ENCODE measurements at regions not wholly inside any gene's neighbourhood (a gene's known extent, or its start where the extent isn't known, plus 50 kb on each side); places are given as distances from the start of the nearest gene placed in this dataset.

GRCh38 chr18:10036479-10036878 is 122.7 kb downstream of the VAPA start:
- no peak overlapping the region for H3K9ac ChIP-seq (ENCODE audit: low read depth, low read length)
- intact Hi-C loops (cut with micrococcal nuclease): no loop called here

More at GRCh38 chr18:10036479-10036878, 122.7 kb downstream of the VAPA start:
- ATAC-seq (ENCODE audit: low read depth) (no peak), DNase-seq (no peak)
- H4K8ac ChIP-seq (ENCODE audit: low read depth in 2 of 2, low read length in 2 of 2): no peak overlapping the region
- H3K23ac ChIP-seq (ENCODE audit: low read depth, low read length): peak overlapping the region; percentile 40; the same call in 1 of the 2 replicates
- no CpG with 5 or more reads among the region's 6 CpGs for WGBS, 2 experiments (ENCODE audit: extremely low coverage in 2 of 2, insufficient read length in 1 of 2)
- dilution Hi-C loops (cut with HindIII; ENCODE audit: low sequenced_read_pairs, unreplicated experiment): no loop called here
- no peaks in the 10 kb centered on the region for H4K20me1 ChIP-seq (ENCODE audit: insufficient read depth, low read length)
- no peak overlapping the region for H2BK5ac ChIP-seq (ENCODE audit: low read depth, low read length, poor library complexity, severe bottlenecking)
- H3K27ac ChIP-seq (ENCODE audit: insufficient read depth, low read length): no peak overlapping the region
- in situ Hi-C loops (cut with MboI; ENCODE audit: low sequenced_read_pairs): no loop called here
- no peak overlapping the region for H4K5ac ChIP-seq (ENCODE audit: low read depth, low read length)
- H2AFZ ChIP-seq (replicated peaks; ENCODE audit: low read length, poor library complexity): no peak overlapping the region
- peaks cover 2% of the 10 kb centered on the region; the same call in 1 of the 2 replicates for H3K4me1 ChIP-seq (ENCODE audit: control insufficient read depth, insufficient read depth, low read length)
- H3K4me3 ChIP-seq (ENCODE audit: insufficient read depth, low read depth, low read length): no peak overlapping the region
- H3K79me1 ChIP-seq (ENCODE audit: low read depth in 1 of 2, low read length in 2 of 2): no peaks in the 10 kb centered on the region
- H3K9me3 ChIP-seq (ENCODE audit: control insufficient read depth, insufficient read depth, low read length): no peaks in the 10 kb centered on the region
- no peak for TF ChIP-seq FOS (IDR thresholded peaks at IDR 0.05; ENCODE audit: low read depth, low read length)
- TF ChIP-seq CEBPB (IDR thresholded peaks at IDR 0.05; ENCODE audit: low read depth, low read length): 0 out of 2 replicates have a peak, but pooled peaks have one; percentile 37
- no peak overlapping the region for H3K4ac ChIP-seq (ENCODE audit: low read depth, low read length)
- H3K56ac ChIP-seq (ENCODE audit: extremely low read depth, insufficient read depth, low read length): no peak overlapping the region
- no peaks in the 10 kb centered on the region for H3K36me3 ChIP-seq (ENCODE audit: control insufficient read depth, insufficient read depth, low read length)
- H3K9me1 ChIP-seq (ENCODE audit: insufficient read depth, low read length): no peaks in the 10 kb centered on the region; the same call in 1 of the 2 replicates
- H2AK5ac ChIP-seq (ENCODE audit: low read depth, low read length): peak overlapping the region; percentile 20; the same call in 1 of the 2 replicates
- H3K27me3 ChIP-seq (ENCODE audit: control insufficient read depth, insufficient read depth, low read length): no peaks in the 10 kb centered on the region
- H4K91ac ChIP-seq (ENCODE audit: insufficient read depth, low read depth, low read length): no peak overlapping the region
- H3K14ac ChIP-seq (replicated peaks; ENCODE audit: low read depth, low read length): 0 out of 2 replicates have a peak overlapping the region, but pooled peaks have one; percentile 41
- ChIA-PET CTCF (no interaction called here), POLR2A (ENCODE audit: unreplicated experiment) (no interaction called here)
- peak overlapping the region; percentile 74 for H2AK9ac ChIP-seq (replicated peaks; ENCODE audit: low read depth, low read length, poor library complexity)
- no peak overlapping the region for H2BK15ac ChIP-seq (ENCODE audit: low read depth, low read length)
- no peak overlapping the region; the same call in 1 of the 2 replicates for H2BK20ac ChIP-seq (ENCODE audit: low read depth, low read length)
- BruUV-seq (replicated peaks): no TSS peak
- no peak overlapping the region; the same call in 1 of the 2 replicates for H2BK120ac ChIP-seq (ENCODE audit: low read depth, low read length)
- H3K18ac ChIP-seq (ENCODE audit: low read depth, low read length): no peak overlapping the region
- H3K4me2 ChIP-seq (ENCODE audit: low read depth, low read length): no peak overlapping the region

Data from IMR-90 (cell line).